SK-N-SH treated with all-trans-retinoic acid at 6 μM for 48 hours (cell line): ENCODE measurements at regions not wholly inside any gene's neighbourhood (a gene's known extent, or its start where the extent isn't known, plus 50 kb on each side); places are given as distances from the start of the nearest gene placed in this dataset.

ENCODE experiments used
- OSR1 ChIP-seq: fragments of 250-450 bp; sonication (Bioruptor Pico); IDR thresholded peaks from 2 replicates; pipeline ENCODE4 v1.8.0; 2022; ENCODE audit warnings: moderate library complexity, mild to moderate bottlenecking, inconsistent platforms
- ZFP3 ChIP-seq: fragments of 250-450 bp; sonication (Bioruptor Pico); IDR thresholded peaks from 2 replicates; pipeline ENCODE4 v1.5.0; 2020; ENCODE audit warnings: mild to moderate bottlenecking, moderate library complexity
- ZNF70 ChIP-seq: fragments of 450-650 bp; formaldehyde crosslinking; IDR thresholded peaks from 2 replicates; pipeline ENCODE4 v1.5.0; 2020; ENCODE audit warnings: mild to moderate bottlenecking, moderate library complexity
- TF ChIP-seq, protein P1 (sequence below): fragments of 250-450 bp; sonication (Bioruptor Pico); IDR thresholded peaks from 2 replicates; pipeline ENCODE4 v1.8.0; 2020; ENCODE audit warnings: mild to moderate bottlenecking, moderate library complexity, borderline replicate concordance

DNA sequence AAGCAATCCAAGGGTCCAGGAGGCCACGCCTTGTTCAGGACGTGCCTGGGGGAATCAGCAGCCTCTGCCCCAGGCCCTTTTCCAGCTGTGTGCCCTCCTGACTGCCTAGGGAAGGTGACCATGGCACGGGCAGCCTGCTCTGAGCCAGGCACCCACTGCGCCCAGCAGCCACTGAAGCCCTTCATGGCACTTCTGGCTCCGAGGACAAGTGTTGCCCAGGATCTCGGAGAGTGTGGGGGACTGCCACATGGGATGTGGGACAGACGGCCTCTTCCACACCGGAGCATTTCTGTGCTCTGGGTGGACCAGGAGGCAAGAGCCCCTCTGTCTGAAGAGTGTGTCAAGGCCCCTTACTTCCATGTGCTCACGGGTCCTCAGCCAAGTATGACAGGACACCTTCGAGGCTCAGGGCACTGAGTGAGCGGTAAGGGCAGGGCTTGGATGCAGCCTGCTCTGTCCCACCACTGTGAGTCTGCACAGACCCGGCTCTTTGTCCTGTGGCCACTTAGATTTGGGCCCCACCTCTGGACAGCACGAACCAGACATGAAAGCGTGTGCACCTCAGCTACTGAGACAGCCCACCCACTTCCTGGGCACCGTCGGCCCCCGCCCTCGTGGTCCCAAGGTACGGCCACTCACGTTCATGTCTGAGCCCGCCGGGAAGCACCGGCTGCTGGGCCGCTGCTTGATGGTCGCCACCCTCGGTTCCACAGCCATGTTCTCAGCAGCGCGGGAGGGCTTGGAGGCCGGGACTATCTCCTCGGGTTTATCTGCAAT is 93.6 kb downstream of the CTTN start:
- TF ChIP-seq, protein P1, sequence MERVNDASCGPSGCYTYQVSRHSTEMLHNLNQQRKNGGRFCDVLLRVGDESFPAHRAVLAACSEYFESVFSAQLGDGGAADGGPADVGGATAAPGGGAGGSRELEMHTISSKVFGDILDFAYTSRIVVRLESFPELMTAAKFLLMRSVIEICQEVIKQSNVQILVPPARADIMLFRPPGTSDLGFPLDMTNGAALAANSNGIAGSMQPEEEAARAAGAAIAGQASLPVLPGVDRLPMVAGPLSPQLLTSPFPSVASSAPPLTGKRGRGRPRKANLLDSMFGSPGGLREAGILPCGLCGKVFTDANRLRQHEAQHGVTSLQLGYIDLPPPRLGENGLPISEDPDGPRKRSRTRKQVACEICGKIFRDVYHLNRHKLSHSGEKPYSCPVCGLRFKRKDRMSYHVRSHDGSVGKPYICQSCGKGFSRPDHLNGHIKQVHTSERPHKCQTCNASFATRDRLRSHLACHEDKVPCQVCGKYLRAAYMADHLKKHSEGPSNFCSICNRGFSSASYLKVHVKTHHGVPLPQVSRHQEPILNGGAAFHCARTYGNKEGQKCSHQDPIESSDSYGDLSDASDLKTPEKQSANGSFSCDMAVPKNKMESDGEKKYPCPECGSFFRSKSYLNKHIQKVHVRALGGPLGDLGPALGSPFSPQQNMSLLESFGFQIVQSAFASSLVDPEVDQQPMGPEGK (CRISPR knock-in tag), result no peak
- no peak for TF ChIP-seq ZNF70 (CRISPR knock-in tag)
- TF ChIP-seq ZFP3 (CRISPR knock-in tag), result no peak
- no peak for TF ChIP-seq OSR1
